Left colon (tissue), 2 donors: ENCODE measurements at regions not wholly inside any gene's neighbourhood (a gene's known extent, or its start where the extent isn't known, plus 50 kb on each side); places are given as distances from the start of the nearest gene placed in this dataset.
A peak's percentile ranks its signal among the peaks of the same experiment; 100 is the strongest.

Source experiments
- ATAC-seq: fragments of 200-7000 bp; cut with Tn5 transposase; one replicate; pipeline ENCODE4 v1.9.1; 2020; ENCODE audit warnings: mild to moderate bottlenecking, moderate library complexity
- DNase-seq, 2 donors: peaks; one replicate each; pipeline ENCODE4 v3.0.0-alpha.2; 2020
- intact Hi-C, 2 donors: fragments of 100-400 bp; cut with DNase I in 1 of 2; cut with micrococcal nuclease in 1 of 2; formaldehyde crosslinking; loops; one replicate each; pipeline versions ENCODE4 v1.11.2 to v1.14.0; 2022; cut with DNase I, micrococcal nuclease
- donor health status: DM: no; HTN: no; CAD: no.
- donor health status: DM: yes; HTN: yes; CAD: no.

GRCh38 chr2:215756346-215756730 is 257.0 kb downstream of the MREG start:
- intact Hi-C loops, result no loop called here
- ATAC-seq (no peak), DNase-seq (no peak)

- ATAC-seq, result no peak
- intact Hi-C loops, result no loop called here
- no peak for DNase-seq
These were observed 257.6 kb downstream of the MREG start for GRCh38 chr2:215755641-215756345.

GRCh38 chr2:215754546-215754945 is 258.8 kb downstream of the MREG start:
- intact Hi-C loops, result no loop called here
- no peak for ATAC-seq
- DNase-seq, result no peak

- intact Hi-C loops, result no loop called here
- ATAC-seq, result no peak
These were observed 259.5 kb downstream of the MREG start for GRCh38 chr2:215753808-215754207.

GRCh38 chr2:215752991-215753390 is 260.4 kb downstream of the MREG start:
- ATAC-seq (no peak), DNase-seq (no peak)
- intact Hi-C loops, result no loop called here

More at GRCh38 chr2:215753808-215754207, 259.5 kb downstream of the MREG start:
- no peak for DNase-seq

GRCh38 chr2:215752436-215752835 is 260.9 kb downstream of the MREG start:
- intact Hi-C loops, result no loop called here
- ATAC-seq (no peak), DNase-seq (no peak)

- no peak for ATAC-seq
- no peak for DNase-seq
- intact Hi-C loops, result no loop called here
These were observed 261.5 kb downstream of the MREG start for GRCh38 chr2:215751911-215752272.

GRCh38 chr2:215751200-215751910 is 262.0 kb downstream of the MREG start:
- no peak for ATAC-seq
- intact Hi-C loops, result no loop called here

GRCh38 chr2:215750763-215751162 is 262.6 kb downstream of the MREG start:
- DNase-seq, result no peak
- intact Hi-C loops, result no loop called here
- ATAC-seq, result no peak

More at GRCh38 chr2:215751200-215751910, 262.0 kb downstream of the MREG start:
- no peak for DNase-seq

- DNase-seq (peak; percentile 36 to 54), ATAC-seq (no peak)
- intact Hi-C loops, result no loop called here
These were observed 264.0 kb downstream of the MREG start for GRCh38 chr2:215749092-215749957.

- no peak for ATAC-seq
- intact Hi-C loops, result no loop called here
- DNase-seq, result peak in 1 of 2 donors; percentile 25
These were observed 264.9 kb downstream of the MREG start for GRCh38 chr2:215748446-215748845.

GRCh38 chr2:215746887-215747615 is 266.3 kb downstream of the MREG start:
- ATAC-seq, result no peak

GRCh38 chr2:215746226-215746886 is 267.0 kb downstream of the MREG start:
- DNase-seq, result no peak
- ATAC-seq, result no peak
- intact Hi-C loops, result no loop called here

More at GRCh38 chr2:215746887-215747615, 266.3 kb downstream of the MREG start:
- intact Hi-C loops, result no loop called here
- DNase-seq, result no peak

GRCh38 chr2:215745331-215745730 is 268.0 kb downstream of the MREG start:
- DNase-seq, result no peak
- intact Hi-C loops, result no loop called here
- ATAC-seq, result no peak

- DNase-seq (no peak), ATAC-seq (no peak)
- intact Hi-C loops, result no loop called here
These were observed 268.8 kb downstream of the MREG start for GRCh38 chr2:215744514-215744913.

GRCh38 chr2:215743066-215743465 is 270.3 kb downstream of the MREG start:
- DNase-seq, result no peak
- ATAC-seq, result no peak
- intact Hi-C loops, result no loop called here

- DNase-seq, result no peak
- intact Hi-C loops, result no loop called here
These were observed 271.3 kb downstream of the MREG start for GRCh38 chr2:215742021-215742420.

GRCh38 chr2:215740071-215740470 is 273.3 kb downstream of the MREG start:
- intact Hi-C loops, result no loop called here
- no peak for ATAC-seq

More at GRCh38 chr2:215742021-215742420, 271.3 kb downstream of the MREG start:
- ATAC-seq, result no peak

More at GRCh38 chr2:215740071-215740470, 273.3 kb downstream of the MREG start:
- DNase-seq, result no peak
